ENCODE measurements at regions not wholly inside any gene's neighbourhood (a gene's known extent, or its start where the extent isn't known, plus 50 kb on each side); places are given as distances from the start of the nearest gene placed in this dataset.

DNA sequence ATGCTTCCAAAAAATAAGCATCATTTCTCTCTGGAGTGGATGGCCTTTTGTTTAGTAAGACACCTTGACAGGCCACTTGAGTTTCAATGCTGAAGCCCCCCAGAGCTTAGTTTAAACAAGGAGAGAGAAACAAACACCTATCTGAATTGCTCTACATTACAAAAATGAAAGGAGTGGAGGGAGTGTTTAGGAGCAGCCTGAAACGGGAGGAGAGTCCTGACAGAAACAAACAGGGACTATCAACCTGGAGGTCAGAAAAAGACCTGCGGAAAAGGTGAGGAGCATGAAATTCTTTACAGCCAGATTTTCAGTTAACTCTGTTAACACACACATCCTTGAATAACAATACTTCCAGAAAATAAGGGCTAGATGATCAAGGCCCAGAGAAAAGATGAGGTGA is 126.2 kb downstream of the NR4A2 start:
- Histone ChIP-seq H4K20me1 (ENCODE audit: insufficient read depth, low read length) (no peaks in the 10 kb centered on the region), H3K4me3 (ENCODE audit: low read depth, low read length, poor library complexity, severe bottlenecking) (no peak overlapping the region), H3K36me3 (ENCODE audit: insufficient read depth, low read length) (no peaks in the 10 kb centered on the region), H3K4me1 (ENCODE audit: insufficient read depth, low read length, poor library complexity, severe bottlenecking) (no peaks in the 10 kb centered on the region), H3K4me2 (ENCODE audit: low read length) (no peak overlapping the region), H2AFZ (ENCODE audit: low read length) (no peak overlapping the region), H3K9me2 (ENCODE audit: insufficient read depth, low read length) (no peaks in the 10 kb centered on the region), H3K79me2 (ENCODE audit: insufficient read depth, low read depth, low read length) (no peaks in the 10 kb centered on the region), H3K9me3 (ENCODE audit: low read length) (no peaks in the 10 kb centered on the region), H3K27ac (ENCODE audit: low read depth, low read length, poor library complexity, severe bottlenecking) (no peak overlapping the region)
- TF ChIP-seq, protein P1, sequence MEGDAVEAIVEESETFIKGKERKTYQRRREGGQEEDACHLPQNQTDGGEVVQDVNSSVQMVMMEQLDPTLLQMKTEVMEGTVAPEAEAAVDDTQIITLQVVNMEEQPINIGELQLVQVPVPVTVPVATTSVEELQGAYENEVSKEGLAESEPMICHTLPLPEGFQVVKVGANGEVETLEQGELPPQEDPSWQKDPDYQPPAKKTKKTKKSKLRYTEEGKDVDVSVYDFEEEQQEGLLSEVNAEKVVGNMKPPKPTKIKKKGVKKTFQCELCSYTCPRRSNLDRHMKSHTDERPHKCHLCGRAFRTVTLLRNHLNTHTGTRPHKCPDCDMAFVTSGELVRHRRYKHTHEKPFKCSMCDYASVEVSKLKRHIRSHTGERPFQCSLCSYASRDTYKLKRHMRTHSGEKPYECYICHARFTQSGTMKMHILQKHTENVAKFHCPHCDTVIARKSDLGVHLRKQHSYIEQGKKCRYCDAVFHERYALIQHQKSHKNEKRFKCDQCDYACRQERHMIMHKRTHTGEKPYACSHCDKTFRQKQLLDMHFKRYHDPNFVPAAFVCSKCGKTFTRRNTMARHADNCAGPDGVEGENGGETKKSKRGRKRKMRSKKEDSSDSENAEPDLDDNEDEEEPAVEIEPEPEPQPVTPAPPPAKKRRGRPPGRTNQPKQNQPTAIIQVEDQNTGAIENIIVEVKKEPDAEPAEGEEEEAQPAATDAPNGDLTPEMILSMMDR (conservative IDR thresholded peaks at IDR 0.05; ENCODE audit: low read length): no peak
- no peak for TF ChIP-seq EZH2phosphoT487 (IDR thresholded peaks at IDR 0.05; ENCODE audit: borderline replicate concordance, low read depth, low read length)
- no peak for DNase-seq (ENCODE audit: low spot score)
- CTCF ChIA-PET (ENCODE audit: unreplicated experiment): no interaction called here
- no TSS peak for BruUV-seq (replicated peaks)
- intact Hi-C loops (cut with micrococcal nuclease; ENCODE audit: unreplicated experiment): no loop called here
- POLR2A ChIA-PET: interaction anchor here (0.6 kb wide), 2 partner anchors 10 to 132 kb away, joined by 3 to 4 read pairs; no protein-coding TSS in a partner anchor

- Histone ChIP-seq H2AFZ (ENCODE audit: low read length) (no peak overlapping the region), H3K9me2 (ENCODE audit: insufficient read depth, low read length) (no peaks in the 10 kb centered on the region), H3K27ac (ENCODE audit: low read depth, low read length, poor library complexity, severe bottlenecking) (no peak overlapping the region), H3K4me3 (ENCODE audit: low read depth, low read length, poor library complexity, severe bottlenecking) (no peak overlapping the region), H3K9me3 (ENCODE audit: low read length) (no peaks in the 10 kb centered on the region), H3K79me2 (ENCODE audit: insufficient read depth, low read depth, low read length) (no peaks in the 10 kb centered on the region), H3K36me3 (ENCODE audit: insufficient read depth, low read length) (no peaks in the 10 kb centered on the region), H3K4me1 (ENCODE audit: insufficient read depth, low read length, poor library complexity, severe bottlenecking) (no peaks in the 10 kb centered on the region), H3K4me2 (ENCODE audit: low read length) (no peak overlapping the region), H4K20me1 (ENCODE audit: insufficient read depth, low read length) (no peaks in the 10 kb centered on the region)
- intact Hi-C loops (cut with micrococcal nuclease; ENCODE audit: unreplicated experiment): no loop called here
- no peak for DNase-seq (ENCODE audit: low spot score)
- ChIA-PET CTCF (ENCODE audit: unreplicated experiment) (no interaction called here), POLR2A (no interaction called here)
- BruUV-seq (replicated peaks): no TSS peak
- TF ChIP-seq, protein P1 (conservative IDR thresholded peaks at IDR 0.05; ENCODE audit: low read length): no peak
- no peak for TF ChIP-seq EZH2phosphoT487 (IDR thresholded peaks at IDR 0.05; ENCODE audit: borderline replicate concordance, low read depth, low read length)
These were observed 132.9 kb downstream of the NR4A2 start for GRCh38 chr2:156199588-156199987.

- POLR2A ChIA-PET: no interaction called here
These were observed 136.5 kb downstream of the NR4A2 start for GRCh38 chr2:156196031-156196430.

More at GRCh38 chr2:156196031-156196430, 136.5 kb downstream of the NR4A2 start:
- Histone ChIP-seq H3K9me3 (ENCODE audit: low read length) (no peaks in the 10 kb centered on the region), H3K4me2 (ENCODE audit: low read length) (no peak overlapping the region), H3K36me3 (ENCODE audit: insufficient read depth, low read length) (no peaks in the 10 kb centered on the region), H3K9me2 (ENCODE audit: insufficient read depth, low read length) (no peaks in the 10 kb centered on the region), H4K20me1 (ENCODE audit: insufficient read depth, low read length) (no peaks in the 10 kb centered on the region), H3K79me2 (ENCODE audit: insufficient read depth, low read depth, low read length) (no peaks in the 10 kb centered on the region), H2AFZ (ENCODE audit: low read length) (no peak overlapping the region), H3K4me3 (ENCODE audit: low read depth, low read length, poor library complexity, severe bottlenecking) (no peak overlapping the region), H3K27ac (ENCODE audit: low read depth, low read length, poor library complexity, severe bottlenecking) (no peak overlapping the region), H3K4me1 (ENCODE audit: insufficient read depth, low read length, poor library complexity, severe bottlenecking) (no peaks in the 10 kb centered on the region)
- intact Hi-C loops (cut with micrococcal nuclease; ENCODE audit: unreplicated experiment): no loop called here
- TF ChIP-seq, protein P1 (conservative IDR thresholded peaks at IDR 0.05; ENCODE audit: low read length): no peak
- no peak for TF ChIP-seq EZH2phosphoT487 (IDR thresholded peaks at IDR 0.05; ENCODE audit: borderline replicate concordance, low read depth, low read length)
- DNase-seq (ENCODE audit: low spot score): no peak
- no TSS peak for BruUV-seq (replicated peaks)
- CTCF ChIA-PET (ENCODE audit: unreplicated experiment): no interaction called here
